GM23248 (cell line): ENCODE measurements at regions not wholly inside any gene's neighbourhood (a gene's known extent, or its start where the extent isn't known, plus 50 kb on each side); places are given as distances from the start of the nearest gene placed in this dataset.

Source experiments
- EZH2 ChIP-seq: fragments of 200-600 bp; sonication (generic); IDR thresholded peaks from 2 replicates; pipeline ENCODE4 v1.6.1; 2018; ENCODE audit warnings: antibody characterized with exemption, mild to moderate bottlenecking; ENCODE audit not compliant: insufficient read depth, poor library complexity, severe bottlenecking
- EZH2phosphoT487 ChIP-seq: fragments of 200-600 bp; sonication (generic); IDR thresholded peaks from 2 replicates; pipeline ENCODE4 v1.6.1; 2018; ENCODE audit warnings: antibody characterized with exemption, moderate library complexity, mild to moderate bottlenecking, low read depth; ENCODE audit not compliant: insufficient read depth

DNA sequence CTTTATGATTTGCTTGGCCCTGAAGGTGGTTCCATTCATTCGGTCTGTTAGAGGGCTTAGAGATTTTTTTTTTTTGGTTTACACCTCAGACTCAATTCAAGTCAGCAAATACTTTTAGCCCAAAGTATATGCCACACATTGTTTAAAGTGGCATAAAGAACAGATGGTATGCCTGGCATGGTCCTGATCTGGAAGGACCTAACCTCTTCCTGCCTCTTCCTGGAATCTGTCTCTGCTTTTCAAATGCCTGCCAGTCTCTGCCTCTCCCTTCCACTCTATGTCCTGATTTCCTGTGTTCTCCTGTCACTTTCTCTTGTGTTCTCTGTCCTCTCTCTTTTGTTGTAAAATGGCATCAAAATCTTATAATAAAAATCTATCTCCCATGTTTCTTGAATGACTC is 158.0 kb downstream of the ANKRD30B start:
- TF ChIP-seq EZH2 (no peak), EZH2phosphoT487 (no peak)
